Lower leg skin (tissue), 3 donors: ENCODE measurements at regions not wholly inside any gene's neighbourhood (a gene's known extent, or its start where the extent isn't known, plus 50 kb on each side); places are given as distances from the start of the nearest gene placed in this dataset.

Experiments used
- POLR2A ChIP-seq, 2 donors: fragments of 450-650 bp; IDR thresholded peaks; one replicate each; pipeline ENCODE4 v1.6.1; 2016 to 2017; ENCODE audit warnings: antibody characterized with exemption in 2 of 2, mild to moderate bottlenecking in 1 of 2, moderate library complexity in 1 of 2
- TF ChIP-seq, protein P1 (sequence below), 3 donors: fragments of 450-650 bp; IDR thresholded peaks; one replicate each; pipeline ENCODE4 v1.5.1; 2016; ENCODE audit warnings: antibody characterized with exemption in 3 of 3, mild to moderate bottlenecking in 3 of 3, moderate library complexity in 2 of 3

DNA sequence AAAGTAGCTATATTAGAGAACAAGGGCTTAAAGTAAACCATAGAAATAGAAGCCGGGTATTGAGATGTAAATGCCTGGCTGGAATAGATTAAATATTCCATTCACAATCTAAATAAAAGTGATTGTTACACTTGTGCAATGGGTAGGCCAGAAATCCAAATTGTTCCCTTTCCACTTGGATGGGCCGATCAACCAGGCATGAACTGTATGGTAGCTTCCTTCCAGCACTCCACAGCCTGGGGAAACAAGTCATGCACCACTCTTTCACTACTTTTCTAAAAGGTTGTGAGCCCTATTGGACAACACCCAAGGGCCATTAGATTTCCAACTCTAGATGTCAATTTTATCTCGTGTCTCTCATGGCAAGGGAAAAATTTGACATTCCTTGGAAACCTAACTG is 407.3 kb upstream of the HSFY2 start:
- TF ChIP-seq, protein P1, sequence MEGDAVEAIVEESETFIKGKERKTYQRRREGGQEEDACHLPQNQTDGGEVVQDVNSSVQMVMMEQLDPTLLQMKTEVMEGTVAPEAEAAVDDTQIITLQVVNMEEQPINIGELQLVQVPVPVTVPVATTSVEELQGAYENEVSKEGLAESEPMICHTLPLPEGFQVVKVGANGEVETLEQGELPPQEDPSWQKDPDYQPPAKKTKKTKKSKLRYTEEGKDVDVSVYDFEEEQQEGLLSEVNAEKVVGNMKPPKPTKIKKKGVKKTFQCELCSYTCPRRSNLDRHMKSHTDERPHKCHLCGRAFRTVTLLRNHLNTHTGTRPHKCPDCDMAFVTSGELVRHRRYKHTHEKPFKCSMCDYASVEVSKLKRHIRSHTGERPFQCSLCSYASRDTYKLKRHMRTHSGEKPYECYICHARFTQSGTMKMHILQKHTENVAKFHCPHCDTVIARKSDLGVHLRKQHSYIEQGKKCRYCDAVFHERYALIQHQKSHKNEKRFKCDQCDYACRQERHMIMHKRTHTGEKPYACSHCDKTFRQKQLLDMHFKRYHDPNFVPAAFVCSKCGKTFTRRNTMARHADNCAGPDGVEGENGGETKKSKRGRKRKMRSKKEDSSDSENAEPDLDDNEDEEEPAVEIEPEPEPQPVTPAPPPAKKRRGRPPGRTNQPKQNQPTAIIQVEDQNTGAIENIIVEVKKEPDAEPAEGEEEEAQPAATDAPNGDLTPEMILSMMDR (IDR thresholded peaks at IDR 0.05) = no peak
- TF ChIP-seq POLR2A (IDR thresholded peaks at IDR 0.05) = no peak
